ENCODE measurements at regions not wholly inside any gene's neighbourhood (a gene's known extent, or its start where the extent isn't known, plus 50 kb on each side); places are given as distances from the start of the nearest gene placed in this dataset.

DNA sequence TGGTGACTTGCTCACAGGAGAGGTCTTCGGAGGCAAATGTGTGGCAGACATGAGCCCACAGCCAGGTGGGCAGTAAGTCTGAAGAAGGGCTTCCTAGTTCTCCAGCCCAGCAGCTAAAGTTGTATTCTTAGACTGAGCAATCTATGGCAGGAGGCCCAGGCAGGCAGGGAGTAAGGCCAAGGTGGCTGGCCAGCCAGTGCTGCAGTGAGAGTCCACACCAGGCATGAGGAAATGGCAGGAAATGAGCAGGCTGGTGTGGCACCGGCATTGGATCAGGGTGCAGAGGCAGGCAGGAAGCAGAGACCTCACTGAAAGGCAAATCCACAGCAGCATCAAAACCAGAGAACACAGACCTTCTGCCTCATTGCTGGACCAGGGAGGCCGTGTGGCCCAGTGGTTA is 84.6 kb upstream of the PDE1C start:
- Histone ChIP-seq H3K36me3 (replicated peaks in 1 of 2) (no peaks in the 10 kb centered on the region), H3K4me1 (replicated peaks in 1 of 2) (no peaks in the 10 kb centered on the region), H3K9me3 (replicated peaks in 1 of 3) (no peaks in the 10 kb centered on the region), H3K4me3 (no peak overlapping the region), H3K27ac (no peak overlapping the region), H3K27me3 (no peaks in the 10 kb centered on the region)
- WGBS, 4 donors: 60 to 85% (median 74%) methylated on average over 2 to 3 of the region's 3 CpGs
- no peak for DNase-seq
- intact Hi-C loops (cut with DNase I): no loop called here
- TF ChIP-seq, protein P1, sequence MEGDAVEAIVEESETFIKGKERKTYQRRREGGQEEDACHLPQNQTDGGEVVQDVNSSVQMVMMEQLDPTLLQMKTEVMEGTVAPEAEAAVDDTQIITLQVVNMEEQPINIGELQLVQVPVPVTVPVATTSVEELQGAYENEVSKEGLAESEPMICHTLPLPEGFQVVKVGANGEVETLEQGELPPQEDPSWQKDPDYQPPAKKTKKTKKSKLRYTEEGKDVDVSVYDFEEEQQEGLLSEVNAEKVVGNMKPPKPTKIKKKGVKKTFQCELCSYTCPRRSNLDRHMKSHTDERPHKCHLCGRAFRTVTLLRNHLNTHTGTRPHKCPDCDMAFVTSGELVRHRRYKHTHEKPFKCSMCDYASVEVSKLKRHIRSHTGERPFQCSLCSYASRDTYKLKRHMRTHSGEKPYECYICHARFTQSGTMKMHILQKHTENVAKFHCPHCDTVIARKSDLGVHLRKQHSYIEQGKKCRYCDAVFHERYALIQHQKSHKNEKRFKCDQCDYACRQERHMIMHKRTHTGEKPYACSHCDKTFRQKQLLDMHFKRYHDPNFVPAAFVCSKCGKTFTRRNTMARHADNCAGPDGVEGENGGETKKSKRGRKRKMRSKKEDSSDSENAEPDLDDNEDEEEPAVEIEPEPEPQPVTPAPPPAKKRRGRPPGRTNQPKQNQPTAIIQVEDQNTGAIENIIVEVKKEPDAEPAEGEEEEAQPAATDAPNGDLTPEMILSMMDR (IDR thresholded peaks at IDR 0.05): no peak
- no peak for TF ChIP-seq POLR2A (IDR thresholded peaks at IDR 0.05)

DNA sequence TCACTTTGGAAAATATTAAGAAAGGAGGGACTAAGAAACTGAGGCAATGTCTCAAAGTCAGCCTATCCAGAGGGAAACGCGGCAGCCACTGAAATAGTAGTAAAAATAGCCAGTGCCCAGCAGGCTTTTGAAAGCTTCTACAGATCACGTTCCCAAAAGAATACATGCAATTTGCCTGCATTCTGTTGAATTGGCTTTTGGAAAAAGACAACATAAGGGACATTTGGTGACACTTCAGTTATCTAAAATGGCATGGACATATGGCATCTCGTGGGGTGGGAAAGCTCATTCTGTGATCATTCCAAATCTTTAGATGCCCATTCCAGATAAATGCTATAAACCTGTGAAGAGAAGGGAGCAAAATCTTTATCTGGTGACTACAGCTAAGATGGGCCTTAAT is 82.8 kb upstream of the PDE1C start:
- no peaks in the 10 kb centered on the region for H3K9me3 ChIP-seq (replicated peaks in 1 of 3)
- TF ChIP-seq POLR2A (IDR thresholded peaks at IDR 0.05): no peak
- TF ChIP-seq, protein P1 (IDR thresholded peaks at IDR 0.05): no peak
- H3K4me1 ChIP-seq (replicated peaks in 1 of 2): no peaks in the 10 kb centered on the region
- H3K27ac ChIP-seq: no peak overlapping the region
- intact Hi-C loops (cut with DNase I): no loop called here
- H3K4me3 ChIP-seq: no peak overlapping the region
- WGBS, 4 donors: 73 to 79% (median 74%) methylated on average over 4 of the region's 4 CpGs
- no peaks in the 10 kb centered on the region for H3K36me3 ChIP-seq (replicated peaks in 1 of 2)
- no peak for DNase-seq
- H3K27me3 ChIP-seq: no peaks in the 10 kb centered on the region

DNA sequence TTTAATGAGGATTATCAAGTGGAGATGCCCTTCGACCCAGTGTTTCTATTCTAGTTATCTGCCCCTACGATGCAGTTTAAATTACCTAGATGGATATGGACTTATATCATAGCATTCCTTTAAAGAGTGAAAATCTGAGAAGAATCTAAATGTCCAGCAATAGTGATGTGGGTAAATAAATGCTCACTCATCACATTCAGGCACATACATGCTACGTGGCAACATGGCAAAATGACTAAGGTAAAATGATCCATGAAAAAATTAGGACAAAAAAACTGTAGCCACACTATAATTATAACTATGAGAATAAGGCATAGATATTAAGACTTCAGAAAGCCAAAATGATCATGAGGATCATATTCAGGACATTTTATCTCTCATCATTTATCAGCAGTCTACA is 82.4 kb upstream of the PDE1C start:
- no peak overlapping the region for H3K27ac ChIP-seq
- no peaks in the 10 kb centered on the region for H3K4me1 ChIP-seq (replicated peaks in 1 of 2)
- WGBS, 4 donors: 70 to 76% (median 72%) methylated on average over 3 of the region's 3 CpGs
- no peak for TF ChIP-seq POLR2A (IDR thresholded peaks at IDR 0.05)
- TF ChIP-seq, protein P1 (IDR thresholded peaks at IDR 0.05): no peak
- no peaks in the 10 kb centered on the region for H3K9me3 ChIP-seq (replicated peaks in 1 of 3)
- no peaks in the 10 kb centered on the region for H3K27me3 ChIP-seq
- intact Hi-C loops (cut with DNase I): no loop called here
- no peak for DNase-seq
- H3K36me3 ChIP-seq (replicated peaks in 1 of 2): no peaks in the 10 kb centered on the region
- H3K4me3 ChIP-seq: no peak overlapping the region

DNA sequence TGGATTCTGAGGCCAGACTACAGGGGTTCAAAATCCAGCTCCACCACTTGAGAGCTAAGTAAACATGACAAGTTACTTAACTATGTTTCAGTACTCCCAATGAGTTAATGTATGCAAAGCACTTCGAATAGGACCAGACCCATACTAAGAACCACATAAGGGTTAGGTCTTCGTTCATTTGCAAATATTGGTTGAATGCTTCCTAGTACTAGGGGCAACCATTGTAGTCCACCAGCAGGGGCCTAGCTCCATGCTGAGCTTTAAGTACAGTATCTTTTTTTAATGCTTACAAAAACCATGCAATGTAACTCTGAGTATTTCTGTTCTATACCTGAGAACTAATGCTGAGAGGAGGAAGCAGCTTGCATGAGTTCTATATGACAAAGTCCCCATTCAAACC is 80.4 kb upstream of the PDE1C start:
- WGBS, 4 donors: 68 to 78% (median 73%) methylated on average over 2 of the region's 2 CpGs
- intact Hi-C loops (cut with DNase I): no loop called here
- Histone ChIP-seq H3K4me1 (replicated peaks in 1 of 2) (no peaks in the 10 kb centered on the region), H3K27ac (no peak overlapping the region), H3K4me3 (no peak overlapping the region), H3K36me3 (replicated peaks in 1 of 2) (no peaks in the 10 kb centered on the region), H3K27me3 (no peaks in the 10 kb centered on the region), H3K9me3 (replicated peaks in 1 of 3) (no peaks in the 10 kb centered on the region)
- TF ChIP-seq POLR2A (IDR thresholded peaks at IDR 0.05): no peak
- TF ChIP-seq, protein P1 (IDR thresholded peaks at IDR 0.05): no peak
- DNase-seq: no peak
